Endothelial cell of hepatic sinusoid (primary cell): ENCODE measurements at regions not wholly inside any gene's neighbourhood (a gene's known extent, or its start where the extent isn't known, plus 50 kb on each side); places are given as distances from the start of the nearest gene placed in this dataset.

Source experiments
- in situ Hi-C: cut with HindIII; loops from 2 replicates; pipeline ENCODE4 v1.10.0; 2017; ENCODE audit warnings: low sequenced_read_pairs

GRCh38 chr1:229815076-229815475 is 189.0 kb downstream of the URB2 start:
- in situ Hi-C loops = no loop called here

GRCh38 chr1:229815961-229816360 is 189.9 kb downstream of the URB2 start:
- in situ Hi-C loops = no loop called here

GRCh38 chr1:229817936-229818335 is 191.9 kb downstream of the URB2 start:
- in situ Hi-C loops = no loop called here

- in situ Hi-C loops = no loop called here
Measured at GRCh38 chr1:229819091-229819490, 193.0 kb downstream of the URB2 start.

GRCh38 chr1:229822026-229822425 is 196.0 kb downstream of the URB2 start:
- in situ Hi-C loops = no loop called here

- in situ Hi-C loops = no loop called here
Measured at GRCh38 chr1:229825042-229825441, 199.0 kb downstream of the URB2 start.

- in situ Hi-C loops = no loop called here
Measured at GRCh38 chr1:229828461-229828860, 202.4 kb downstream of the URB2 start.

GRCh38 chr1:229832695-229833094 is 206.6 kb downstream of the URB2 start:
- in situ Hi-C loops = no loop called here

- in situ Hi-C loops = no loop called here
Measured at GRCh38 chr1:229834230-229834629, 208.2 kb downstream of the URB2 start.

GRCh38 chr1:229835226-229835625 is 209.2 kb downstream of the URB2 start:
- in situ Hi-C loops = no loop called here

- in situ Hi-C loops = no loop called here
Measured at GRCh38 chr1:229836324-229836723, 210.3 kb downstream of the URB2 start.

- in situ Hi-C loops = no loop called here
Measured at GRCh38 chr1:229838204-229838603, 212.2 kb downstream of the URB2 start.

- in situ Hi-C loops = no loop called here
Measured at GRCh38 chr1:229839800-229840199, 213.8 kb downstream of the URB2 start.

GRCh38 chr1:229841230-229841629 is 215.2 kb downstream of the URB2 start:
- in situ Hi-C loops = no loop called here

GRCh38 chr1:229842302-229843255 is 216.5 kb downstream of the URB2 start:
- in situ Hi-C loops = no loop called here

- in situ Hi-C loops = no loop called here
Measured at GRCh38 chr1:229843627-229844238, 217.7 kb downstream of the URB2 start.

GRCh38 chr1:229844675-229845074 is 218.6 kb downstream of the URB2 start:
- in situ Hi-C loops = no loop called here

GRCh38 chr1:229845410-229846138 is 219.5 kb downstream of the URB2 start:
- in situ Hi-C loops = no loop called here

- in situ Hi-C loops = no loop called here
Measured at GRCh38 chr1:229846351-229846750, 220.3 kb downstream of the URB2 start.

- in situ Hi-C loops = no loop called here
Measured at GRCh38 chr1:229848752-229849677, 218.0 kb upstream of the GALNT2 start.
